ENCODE measurements at regions not wholly inside any gene's neighbourhood (a gene's known extent, or its start where the extent isn't known, plus 50 kb on each side); places are given as distances from the start of the nearest gene placed in this dataset.

- Histone ChIP-seq H3K79me2 (replicated peaks; ENCODE audit: insufficient read depth) (no peaks in the 10 kb centered on the region), H3K4me3 (no peak overlapping the region), H3K4me1 (ENCODE audit: insufficient read depth) (no peaks in the 10 kb centered on the region), H4K20me1 (replicated peaks; ENCODE audit: insufficient read depth) (no peaks in the 10 kb centered on the region), H3F3A (replicated peaks; ENCODE audit: low read depth) (no peaks in the 10 kb centered on the region), H3K27ac (ENCODE audit: low read depth) (no peak overlapping the region), H3K9me2 (ENCODE audit: insufficient read depth) (no peaks in the 10 kb centered on the region), H2AFZ (no peak overlapping the region), H3K27me3 (ENCODE audit: insufficient read depth) (no peaks in the 10 kb centered on the region), H3K4me2 (no peak overlapping the region), H3K36me3 (ENCODE audit: insufficient read depth) (peaks cover 8% of the 10 kb centered on the region; the same call in 1 of the 2 replicates)
- ATAC-seq (no peak), DNase-seq (ENCODE audit: low spot score) (no peak)
- Mint-ChIP-seq H3K4me1 (peaks cover 3% of the 10 kb centered on the region), H3K27me3 (ENCODE audit: insufficient read depth, low read depth, poor library complexity) (no peaks in the 10 kb centered on the region), H3K4me3 (no peak overlapping the region), H3K36me3 (ENCODE audit: low read depth) (no peaks in the 10 kb centered on the region), H3K27ac (no peak overlapping the region), H3K9me3 (peaks cover 2% of the 10 kb centered on the region; the same call in 1 of the 3 replicates)
- no peak for TF ChIP-seq POLR2AphosphoS5 (IDR thresholded peaks at IDR 0.05; ENCODE audit: low read depth)
- TF ChIP-seq EZH2phosphoT487 (IDR thresholded peaks at IDR 0.05; ENCODE audit: unreplicated experiment), result no peak
- TF ChIP-seq, protein P1, sequence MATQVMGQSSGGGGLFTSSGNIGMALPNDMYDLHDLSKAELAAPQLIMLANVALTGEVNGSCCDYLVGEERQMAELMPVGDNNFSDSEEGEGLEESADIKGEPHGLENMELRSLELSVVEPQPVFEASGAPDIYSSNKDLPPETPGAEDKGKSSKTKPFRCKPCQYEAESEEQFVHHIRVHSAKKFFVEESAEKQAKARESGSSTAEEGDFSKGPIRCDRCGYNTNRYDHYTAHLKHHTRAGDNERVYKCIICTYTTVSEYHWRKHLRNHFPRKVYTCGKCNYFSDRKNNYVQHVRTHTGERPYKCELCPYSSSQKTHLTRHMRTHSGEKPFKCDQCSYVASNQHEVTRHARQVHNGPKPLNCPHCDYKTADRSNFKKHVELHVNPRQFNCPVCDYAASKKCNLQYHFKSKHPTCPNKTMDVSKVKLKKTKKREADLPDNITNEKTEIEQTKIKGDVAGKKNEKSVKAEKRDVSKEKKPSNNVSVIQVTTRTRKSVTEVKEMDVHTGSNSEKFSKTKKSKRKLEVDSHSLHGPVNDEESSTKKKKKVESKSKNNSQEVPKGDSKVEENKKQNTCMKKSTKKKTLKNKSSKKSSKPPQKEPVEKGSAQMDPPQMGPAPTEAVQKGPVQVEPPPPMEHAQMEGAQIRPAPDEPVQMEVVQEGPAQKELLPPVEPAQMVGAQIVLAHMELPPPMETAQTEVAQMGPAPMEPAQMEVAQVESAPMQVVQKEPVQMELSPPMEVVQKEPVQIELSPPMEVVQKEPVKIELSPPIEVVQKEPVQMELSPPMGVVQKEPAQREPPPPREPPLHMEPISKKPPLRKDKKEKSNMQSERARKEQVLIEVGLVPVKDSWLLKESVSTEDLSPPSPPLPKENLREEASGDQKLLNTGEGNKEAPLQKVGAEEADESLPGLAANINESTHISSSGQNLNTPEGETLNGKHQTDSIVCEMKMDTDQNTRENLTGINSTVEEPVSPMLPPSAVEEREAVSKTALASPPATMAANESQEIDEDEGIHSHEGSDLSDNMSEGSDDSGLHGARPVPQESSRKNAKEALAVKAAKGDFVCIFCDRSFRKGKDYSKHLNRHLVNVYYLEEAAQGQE (IDR thresholded peaks at IDR 0.05; ENCODE audit: unreplicated experiment), result no peak
- no peak for TF ChIP-seq NANOG (IDR thresholded peaks at IDR 0.05; ENCODE audit: borderline replicate concordance)
- TF ChIP-seq CTCF (conservative IDR thresholded peaks at IDR 0.05; ENCODE audit: low read depth in 2 of 2), result no peak
These were observed 693.6 kb downstream of the BRD1 start for GRCh38 chr22:49134076-49134475.

GRCh38 chr22:49133541-49133940 lies 694.1 kb downstream of the BRD1 start:
- H3F3A ChIP-seq (replicated peaks; ENCODE audit: low read depth), result no peaks in the 10 kb centered on the region
- H3K27me3 ChIP-seq (ENCODE audit: insufficient read depth), result no peaks in the 10 kb centered on the region
- ATAC-seq, result peak; percentile 54
- peaks cover 4% of the 10 kb centered on the region; the same call in 1 of the 2 replicates for H3K36me3 ChIP-seq (ENCODE audit: insufficient read depth)
- no peaks in the 10 kb centered on the region for H4K20me1 ChIP-seq (replicated peaks; ENCODE audit: insufficient read depth)
- Mint-ChIP-seq H3K27me3 (ENCODE audit: insufficient read depth, low read depth, poor library complexity) (no peaks in the 10 kb centered on the region), H3K36me3 (ENCODE audit: low read depth) (no peaks in the 10 kb centered on the region), H3K4me1 (peaks cover 3% of the 10 kb centered on the region), H3K27ac (no peak overlapping the region), H3K9me3 (peaks cover 2% of the 10 kb centered on the region; the same call in 2 of the 3 replicates), H3K4me3 (no peak overlapping the region)
- H3K9me2 ChIP-seq (ENCODE audit: insufficient read depth), result no peaks in the 10 kb centered on the region
- no peak overlapping the region for H3K27ac ChIP-seq (ENCODE audit: low read depth)
- DNase-seq (ENCODE audit: low spot score), result no peak
- H3K79me2 ChIP-seq (replicated peaks; ENCODE audit: insufficient read depth), result no peaks in the 10 kb centered on the region
- H3K4me1 ChIP-seq (ENCODE audit: insufficient read depth), result no peaks in the 10 kb centered on the region
- no peak overlapping the region for H3K4me3 ChIP-seq
- H3K4me2 ChIP-seq, result no peak overlapping the region
- no peak overlapping the region for H2AFZ ChIP-seq
- TF ChIP-seq, protein P2, sequence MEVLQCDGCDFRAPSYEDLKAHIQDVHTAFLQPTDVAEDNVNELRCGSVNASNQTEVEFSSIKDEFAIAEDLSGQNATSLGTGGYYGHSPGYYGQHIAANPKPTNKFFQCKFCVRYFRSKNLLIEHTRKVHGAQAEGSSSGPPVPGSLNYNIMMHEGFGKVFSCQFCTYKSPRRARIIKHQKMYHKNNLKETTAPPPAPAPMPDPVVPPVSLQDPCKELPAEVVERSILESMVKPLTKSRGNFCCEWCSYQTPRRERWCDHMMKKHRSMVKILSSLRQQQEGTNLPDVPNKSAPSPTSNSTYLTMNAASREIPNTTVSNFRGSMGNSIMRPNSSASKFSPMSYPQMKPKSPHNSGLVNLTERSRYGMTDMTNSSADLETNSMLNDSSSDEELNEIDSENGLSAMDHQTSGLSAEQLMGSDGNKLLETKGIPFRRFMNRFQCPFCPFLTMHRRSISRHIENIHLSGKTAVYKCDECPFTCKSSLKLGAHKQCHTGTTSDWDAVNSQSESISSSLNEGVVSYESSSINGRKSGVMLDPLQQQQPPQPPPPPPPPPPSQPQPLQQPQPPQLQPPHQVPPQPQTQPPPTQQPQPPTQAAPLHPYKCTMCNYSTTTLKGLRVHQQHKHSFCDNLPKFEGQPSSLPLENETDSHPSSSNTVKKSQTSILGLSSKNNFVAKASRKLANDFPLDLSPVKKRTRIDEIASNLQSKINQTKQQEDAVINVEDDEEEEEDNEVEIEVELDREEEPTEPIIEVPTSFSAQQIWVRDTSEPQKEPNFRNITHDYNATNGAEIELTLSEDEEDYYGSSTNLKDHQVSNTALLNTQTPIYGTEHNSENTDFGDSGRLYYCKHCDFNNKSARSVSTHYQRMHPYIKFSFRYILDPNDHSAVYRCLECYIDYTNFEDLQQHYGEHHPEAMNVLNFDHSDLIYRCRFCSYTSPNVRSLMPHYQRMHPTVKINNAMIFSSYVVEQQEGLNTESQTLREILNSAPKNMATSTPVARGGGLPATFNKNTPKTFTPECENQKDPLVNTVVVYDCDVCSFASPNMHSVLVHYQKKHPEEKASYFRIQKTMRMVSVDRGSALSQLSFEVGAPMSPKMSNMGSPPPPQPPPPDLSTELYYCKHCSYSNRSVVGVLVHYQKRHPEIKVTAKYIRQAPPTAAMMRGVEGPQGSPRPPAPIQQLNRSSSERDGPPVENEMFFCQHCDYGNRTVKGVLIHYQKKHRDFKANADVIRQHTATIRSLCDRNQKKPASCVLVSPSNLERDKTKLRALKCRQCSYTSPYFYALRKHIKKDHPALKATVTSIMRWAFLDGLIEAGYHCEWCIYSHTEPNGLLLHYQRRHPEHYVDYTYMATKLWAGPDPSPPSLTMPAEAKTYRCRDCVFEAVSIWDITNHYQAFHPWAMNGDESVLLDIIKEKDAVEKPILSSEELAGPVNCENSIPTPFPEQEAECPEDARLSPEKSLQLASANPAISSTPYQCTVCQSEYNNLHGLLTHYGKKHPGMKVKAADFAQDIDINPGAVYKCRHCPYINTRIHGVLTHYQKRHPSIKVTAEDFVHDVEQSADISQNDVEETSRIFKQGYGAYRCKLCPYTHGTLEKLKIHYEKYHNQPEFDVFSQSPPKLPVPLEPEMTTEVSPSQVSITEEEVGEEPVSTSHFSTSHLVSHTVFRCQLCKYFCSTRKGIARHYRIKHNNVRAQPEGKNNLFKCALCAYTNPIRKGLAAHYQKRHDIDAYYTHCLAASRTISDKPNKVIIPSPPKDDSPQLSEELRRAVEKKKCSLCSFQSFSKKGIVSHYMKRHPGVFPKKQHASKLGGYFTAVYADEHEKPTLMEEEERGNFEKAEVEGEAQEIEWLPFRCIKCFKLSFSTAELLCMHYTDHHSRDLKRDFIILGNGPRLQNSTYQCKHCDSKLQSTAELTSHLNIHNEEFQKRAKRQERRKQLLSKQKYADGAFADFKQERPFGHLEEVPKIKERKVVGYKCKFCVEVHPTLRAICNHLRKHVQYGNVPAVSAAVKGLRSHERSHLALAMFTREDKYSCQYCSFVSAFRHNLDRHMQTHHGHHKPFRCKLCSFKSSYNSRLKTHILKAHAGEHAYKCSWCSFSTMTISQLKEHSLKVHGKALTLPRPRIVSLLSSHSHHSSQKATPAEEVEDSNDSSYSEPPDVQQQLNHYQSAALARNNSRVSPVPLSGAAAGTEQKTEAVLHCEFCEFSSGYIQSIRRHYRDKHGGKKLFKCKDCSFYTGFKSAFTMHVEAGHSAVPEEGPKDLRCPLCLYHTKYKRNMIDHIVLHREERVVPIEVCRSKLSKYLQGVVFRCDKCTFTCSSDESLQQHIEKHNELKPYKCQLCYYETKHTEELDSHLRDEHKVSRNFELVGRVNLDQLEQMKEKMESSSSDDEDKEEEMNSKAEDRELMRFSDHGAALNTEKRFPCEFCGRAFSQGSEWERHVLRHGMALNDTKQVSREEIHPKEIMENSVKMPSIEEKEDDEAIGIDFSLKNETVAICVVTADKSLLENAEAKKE (CRISPR knock-in tag; IDR thresholded peaks at IDR 0.05), result no peak
- TF ChIP-seq ZNF331 (CRISPR knock-in tag; IDR thresholded peaks at IDR 0.05; ENCODE audit: low read depth) (no peak), EZH2phosphoT487 (IDR thresholded peaks at IDR 0.05; ENCODE audit: unreplicated experiment) (no peak), CTCF (conservative IDR thresholded peaks at IDR 0.05; ENCODE audit: low read depth in 2 of 2) (no peak), NANOG (IDR thresholded peaks at IDR 0.05; ENCODE audit: borderline replicate concordance) (no peak)

Data from GM23338 (cell line).